Neural crest cell (in vitro differentiated cells): ENCODE measurements at regions not wholly inside any gene's neighbourhood (a gene's known extent, or its start where the extent isn't known, plus 50 kb on each side); places are given as distances from the start of the nearest gene placed in this dataset.
"Not testable (repeated sequence)": the region's sequence is repeated elsewhere in the genome, so short reads cannot be mapped to it uniquely, and the experiment has no call there.

ENCODE experiments used
- DNase-seq: peaks from one replicate; pipeline ENCODE4 v3.0.0; 2021; ENCODE audit warnings: low read depth, mixed read lengths, low spot score
- H3K27ac Mint-ChIP-seq: one replicate; pipeline ENCODE4 v1.8.0; 2021; ENCODE audit warnings: mild to moderate bottlenecking, mixed read lengths; ENCODE audit not compliant: unreplicated experiment
- H3K27me3 Mint-ChIP-seq: 2 replicates; pipeline ENCODE4 v1.8.0; 2021; ENCODE audit warnings: low read depth, mild to moderate bottlenecking, mixed read lengths
- H3K36me3 Mint-ChIP-seq: 2 replicates; pipeline ENCODE4 v1.8.0; 2021; ENCODE audit warnings: low read depth, mild to moderate bottlenecking, mixed read lengths
- H3K4me1 Mint-ChIP-seq: 2 replicates; pipeline ENCODE4 v1.8.0; 2021; ENCODE audit warnings: mixed read lengths
- H3K4me3 Mint-ChIP-seq: one replicate; pipeline ENCODE4 v1.8.0; 2021; ENCODE audit warnings: mild to moderate bottlenecking, mixed read lengths
- H3K9me3 Mint-ChIP-seq: 2 replicates; pipeline ENCODE4 v1.8.0; 2021; ENCODE audit warnings: mixed read lengths
- CTCF ChIP-seq: fragments of 200-600 bp; sonication (generic); conservative IDR thresholded peaks from 2 replicates; pipeline ENCODE4 v1.5.0; 2021; ENCODE audit warnings: antibody characterized with exemption, mild to moderate bottlenecking

GRCh38 chr1:5140136-5140535, 485.7 kb downstream of the AJAP1 start:
- Mint-ChIP-seq H3K27me3 (peaks cover 36% of the 10 kb centered on the region), H3K4me1 (peaks cover 4% of the 10 kb centered on the region), H3K4me3 (no peak overlapping the region), H3K27ac (no peak overlapping the region), H3K36me3 (no peaks in the 10 kb centered on the region), H3K9me3 (no peaks in the 10 kb centered on the region)
- no peak for TF ChIP-seq CTCF
- no peak for DNase-seq

- H3K27me3 Mint-ChIP-seq: peaks cover 11% of the 10 kb centered on the region
- H3K36me3 Mint-ChIP-seq: no peaks in the 10 kb centered on the region
- H3K9me3 Mint-ChIP-seq: peaks cover 4% of the 10 kb centered on the region
- H3K4me3 Mint-ChIP-seq: no peak overlapping the region
- TF ChIP-seq CTCF: no peak
- H3K4me1 Mint-ChIP-seq: no peaks in the 10 kb centered on the region
- H3K27ac Mint-ChIP-seq: no peak overlapping the region
- DNase-seq: no peak
These were observed 475.4 kb downstream of the AJAP1 start for GRCh38 chr1:5129746-5130355.

GRCh38 chr1:5125208-5125607, 470.8 kb downstream of the AJAP1 start:
- H3K9me3 Mint-ChIP-seq: peaks cover 10% of the 10 kb centered on the region
- H3K36me3 Mint-ChIP-seq: no peaks in the 10 kb centered on the region
- no peak for TF ChIP-seq CTCF
- no peak overlapping the region for H3K4me3 Mint-ChIP-seq
- H3K27me3 Mint-ChIP-seq: peaks cover 9% of the 10 kb centered on the region
- no peak for DNase-seq
- H3K4me1 Mint-ChIP-seq: peaks cover 5% of the 10 kb centered on the region
- H3K27ac Mint-ChIP-seq: no peak overlapping the region

GRCh38 chr1:5120559-5120958, 466.1 kb downstream of the AJAP1 start:
- Mint-ChIP-seq H3K9me3 (peaks cover 8% of the 10 kb centered on the region), H3K4me1 (peaks cover 37% of the 10 kb centered on the region), H3K36me3 (no peaks in the 10 kb centered on the region), H3K27me3 (no peaks in the 10 kb centered on the region), H3K27ac (no peak overlapping the region), H3K4me3 (no peak overlapping the region)
- DNase-seq: no peak
- no peak for TF ChIP-seq CTCF

- Mint-ChIP-seq H3K36me3 (no peaks in the 10 kb centered on the region), H3K4me1 (peaks cover 37% of the 10 kb centered on the region), H3K27ac (peak overlapping the region; percentile 71), H3K27me3 (no peaks in the 10 kb centered on the region), H3K4me3 (no peak overlapping the region), H3K9me3 (peaks cover 8% of the 10 kb centered on the region)
- peak; percentile 42 for DNase-seq
- peak; percentile 71 for TF ChIP-seq CTCF
These were observed 465.2 kb downstream of the AJAP1 start for GRCh38 chr1:5119366-5120234.

GRCh38 chr1:5118771-5119170, 464.4 kb downstream of the AJAP1 start:
- peaks cover 37% of the 10 kb centered on the region for H3K4me1 Mint-ChIP-seq
- H3K27ac Mint-ChIP-seq, H3K27me3 Mint-ChIP-seq, H3K4me3 Mint-ChIP-seq, DNase-seq, H3K36me3 Mint-ChIP-seq, H3K9me3 Mint-ChIP-seq: not testable (repeated sequence)

GRCh38 chr1:5118292-5118691, 463.9 kb downstream of the AJAP1 start:
- not testable (repeated sequence) for H3K27ac Mint-ChIP-seq, H3K4me3 Mint-ChIP-seq, H3K9me3 Mint-ChIP-seq, H3K27me3 Mint-ChIP-seq, DNase-seq, H3K36me3 Mint-ChIP-seq
- H3K4me1 Mint-ChIP-seq: peaks cover 37% of the 10 kb centered on the region
